Tibial nerve (tissue), 4 donors: ENCODE measurements at regions not wholly inside any gene's neighbourhood (a gene's known extent, or its start where the extent isn't known, plus 50 kb on each side); places are given as distances from the start of the nearest gene placed in this dataset.

Experiments used
- DNase-seq, 2 donors: peaks; one replicate each; pipeline ENCODE4 v3.0.0-alpha.2; 2019; ENCODE audit warnings: low spot score in 2 of 2
- H3K27ac ChIP-seq, 4 donors: fragments of 200-600 bp; sonication (generic) in 3 of 4; one replicate each; pipeline ENCODE4 v1.5.1; 2017 to 2019; ENCODE audit warnings: mild to moderate bottlenecking in 1 of 4
- H3K27me3 ChIP-seq, 2 donors: fragments of 200-600 bp; sonication (generic) in 1 of 2; one replicate each; pipeline versions ENCODE4 v1.5.1 to v1.6.0; 2017 to 2019
- H3K36me3 ChIP-seq, 3 donors: fragments of 200-600 bp; sonication (generic); one replicate each; pipeline ENCODE4 v1.5.1; 2018 to 2019
- H3K4me1 ChIP-seq, 4 donors: fragments of 200-600 bp; sonication (generic) in 3 of 4; one replicate each; pipeline ENCODE4 v1.5.1; 2017 to 2019
- H3K4me3 ChIP-seq, 4 donors: fragments of 200-600 bp; sonication (generic) in 3 of 4; one replicate each; pipeline ENCODE4 v1.5.1; 2017 to 2019; ENCODE audit warnings: mild to moderate bottlenecking in 1 of 4, moderate library complexity in 1 of 4
- H3K9me3 ChIP-seq, 4 donors: fragments of 200-600 bp; sonication (generic) in 3 of 4; one replicate each; pipeline ENCODE4 v1.5.1; 2017 to 2019
- EP300 ChIP-seq, 2 donors: sonication (generic); formaldehyde crosslinking; IDR thresholded peaks; one replicate each; pipeline ENCODE4 v1.6.1; 2017; ENCODE audit warnings: antibody characterized with exemption in 2 of 2, mild to moderate bottlenecking in 1 of 2
- POLR2A ChIP-seq, 2 donors: fragments of 450-650 bp; IDR thresholded peaks; one replicate each; pipeline ENCODE4 v1.6.1; 2017; ENCODE audit warnings: antibody characterized with exemption in 2 of 2, mild to moderate bottlenecking in 2 of 2, moderate library complexity in 2 of 2
- WGBS, 2 donors: methylation state at CpG; one replicate each; pipeline ENCODE4 v1.1.5; 2018; 5-methylcytosine and 5-hydroxymethylcytosine counted together
- TF ChIP-seq, protein P1 (sequence below), 5 experiments: fragments of 200-600 bp in 3 of 5; fragments of 450-650 bp in 2 of 5; sonication (generic) in 3 of 5; IDR thresholded peaks; one replicate each; pipeline ENCODE4 v1.5.1; 2016 to 2019; ENCODE audit warnings: antibody characterized with exemption in 5 of 5, mild to moderate bottlenecking in 3 of 5, moderate library complexity in 2 of 5

- Histone ChIP-seq H3K36me3 (no peaks in the 10 kb centered on the region), H3K4me1 (no peaks in the 10 kb centered on the region), H3K27ac (no peak overlapping the region), H3K4me3 (no peak overlapping the region), H3K27me3 (no peaks in the 10 kb centered on the region), H3K9me3 (no peaks in the 10 kb centered on the region)
- TF ChIP-seq POLR2A (IDR thresholded peaks at IDR 0.05) (no peak), EP300 (IDR thresholded peaks at IDR 0.05) (no peak)
- TF ChIP-seq, protein P1, sequence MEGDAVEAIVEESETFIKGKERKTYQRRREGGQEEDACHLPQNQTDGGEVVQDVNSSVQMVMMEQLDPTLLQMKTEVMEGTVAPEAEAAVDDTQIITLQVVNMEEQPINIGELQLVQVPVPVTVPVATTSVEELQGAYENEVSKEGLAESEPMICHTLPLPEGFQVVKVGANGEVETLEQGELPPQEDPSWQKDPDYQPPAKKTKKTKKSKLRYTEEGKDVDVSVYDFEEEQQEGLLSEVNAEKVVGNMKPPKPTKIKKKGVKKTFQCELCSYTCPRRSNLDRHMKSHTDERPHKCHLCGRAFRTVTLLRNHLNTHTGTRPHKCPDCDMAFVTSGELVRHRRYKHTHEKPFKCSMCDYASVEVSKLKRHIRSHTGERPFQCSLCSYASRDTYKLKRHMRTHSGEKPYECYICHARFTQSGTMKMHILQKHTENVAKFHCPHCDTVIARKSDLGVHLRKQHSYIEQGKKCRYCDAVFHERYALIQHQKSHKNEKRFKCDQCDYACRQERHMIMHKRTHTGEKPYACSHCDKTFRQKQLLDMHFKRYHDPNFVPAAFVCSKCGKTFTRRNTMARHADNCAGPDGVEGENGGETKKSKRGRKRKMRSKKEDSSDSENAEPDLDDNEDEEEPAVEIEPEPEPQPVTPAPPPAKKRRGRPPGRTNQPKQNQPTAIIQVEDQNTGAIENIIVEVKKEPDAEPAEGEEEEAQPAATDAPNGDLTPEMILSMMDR (IDR thresholded peaks at IDR 0.05): no peak
- WGBS, 2 donors: 89 to 95% methylated on average over 6 of the region's 6 CpGs
- DNase-seq: no peak
Measured at GRCh38 chr10:24784923-24785322, 61.2 kb upstream of the ARHGAP21 start.

DNA sequence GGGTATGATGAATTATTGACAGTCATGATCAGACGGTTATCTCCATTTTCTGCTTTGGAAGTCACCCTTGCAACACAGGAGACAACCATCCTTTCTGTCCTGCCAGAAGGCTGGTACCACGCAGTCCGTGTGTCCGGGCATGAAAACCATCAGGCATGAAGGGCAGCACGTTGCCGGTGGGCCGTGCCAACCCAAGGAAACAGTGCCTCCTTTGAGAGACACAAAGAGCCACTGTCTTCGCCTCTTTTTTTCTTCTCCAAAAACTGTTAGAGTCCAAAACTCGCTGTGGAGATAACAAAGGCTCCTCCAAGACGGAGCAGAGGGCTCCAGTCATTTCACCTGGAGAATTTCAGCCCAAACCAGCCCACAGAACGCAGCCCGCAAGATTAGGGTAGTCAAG, 60.4 kb upstream of the ARHGAP21 start:
- 34 to 37% methylated on average over 12 of the region's 12 CpGs for WGBS, 2 donors
- H3K27ac ChIP-seq: no peak overlapping the region
- H3K27me3 ChIP-seq: no peaks in the 10 kb centered on the region
- H3K9me3 ChIP-seq: no peaks in the 10 kb centered on the region
- no peak overlapping the region for H3K4me3 ChIP-seq
- H3K36me3 ChIP-seq: no peaks in the 10 kb centered on the region
- H3K4me1 ChIP-seq: no peaks in the 10 kb centered on the region
- no peak for DNase-seq
- peak in 1 of 2 donors; percentile 55 for TF ChIP-seq EP300 (IDR thresholded peaks at IDR 0.05)
- no peak for TF ChIP-seq POLR2A (IDR thresholded peaks at IDR 0.05)
- TF ChIP-seq, protein P1 (IDR thresholded peaks at IDR 0.05): no peak

GRCh38 chr10:24783504-24783903, 59.8 kb upstream of the ARHGAP21 start:
- no peak overlapping the region for H3K27ac ChIP-seq
- no peaks in the 10 kb centered on the region for H3K9me3 ChIP-seq
- 88 to 96% methylated on average over 4 of the region's 4 CpGs for WGBS, 2 donors
- H3K36me3 ChIP-seq: no peaks in the 10 kb centered on the region
- no peak overlapping the region for H3K4me3 ChIP-seq
- no peaks in the 10 kb centered on the region for H3K4me1 ChIP-seq
- H3K27me3 ChIP-seq: no peaks in the 10 kb centered on the region
- TF ChIP-seq POLR2A (IDR thresholded peaks at IDR 0.05) (no peak), EP300 (IDR thresholded peaks at IDR 0.05) (no peak)
- TF ChIP-seq, protein P1 (IDR thresholded peaks at IDR 0.05): no peak
- DNase-seq: no peak

DNA sequence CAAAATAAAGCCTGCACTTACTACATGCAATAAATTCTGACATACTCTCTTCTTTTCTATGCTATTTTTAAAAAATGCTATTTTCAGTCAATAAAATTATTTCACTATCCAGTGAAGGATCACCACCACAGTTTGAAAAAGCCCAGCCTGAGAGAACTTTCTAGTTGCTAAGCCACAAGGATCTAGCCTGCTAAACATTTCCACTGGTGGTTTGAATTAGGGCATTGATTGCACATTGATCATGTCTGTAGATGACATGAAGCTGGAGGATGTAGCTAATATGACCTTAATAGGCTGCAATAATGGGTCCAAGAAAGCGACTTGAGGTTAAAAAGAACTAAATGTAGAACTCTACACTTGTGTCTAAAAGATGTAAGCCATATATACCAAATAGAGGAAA, 56.0 kb upstream of the ARHGAP21 start:
- Histone ChIP-seq H3K9me3 (no peaks in the 10 kb centered on the region), H3K27ac (no peak overlapping the region), H3K4me1 (no peaks in the 10 kb centered on the region), H3K27me3 (no peaks in the 10 kb centered on the region), H3K36me3 (no peaks in the 10 kb centered on the region), H3K4me3 (no peak overlapping the region)
- no peak for DNase-seq
- TF ChIP-seq, protein P1 (IDR thresholded peaks at IDR 0.05): no peak
- TF ChIP-seq POLR2A (IDR thresholded peaks at IDR 0.05): no peak
- no peak for TF ChIP-seq EP300 (IDR thresholded peaks at IDR 0.05)
- 79 to 88% methylated on average over 1 of the region's 1 CpG for WGBS, 2 donors

DNA sequence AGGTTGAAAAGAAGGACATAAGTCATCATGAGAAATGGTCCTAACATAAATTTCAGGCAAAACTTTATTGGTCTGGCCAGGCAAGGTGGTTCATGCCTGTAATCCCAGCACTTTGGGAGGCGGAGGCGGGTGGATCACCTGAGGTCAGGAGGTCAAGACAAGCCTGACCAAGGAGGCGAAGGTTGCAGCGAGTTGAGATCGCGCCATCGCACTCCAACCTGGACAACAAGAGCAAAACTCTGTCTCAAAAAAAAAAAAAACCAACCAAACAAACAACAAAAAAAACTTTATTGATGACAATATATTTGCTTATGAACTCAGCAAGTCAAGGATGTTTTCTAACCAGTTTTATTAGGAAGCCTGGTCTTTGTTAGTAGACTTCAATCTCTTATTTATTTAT, 54.6 kb upstream of the ARHGAP21 start:
- WGBS, 2 donors: 95 to 98% methylated on average over 7 of the region's 7 CpGs
- Histone ChIP-seq H3K36me3 (no peaks in the 10 kb centered on the region), H3K4me1 (no peaks in the 10 kb centered on the region), H3K27me3 (no peaks in the 10 kb centered on the region), H3K9me3 (no peaks in the 10 kb centered on the region), H3K4me3 (no peak overlapping the region), H3K27ac (no peak overlapping the region)
- no peak for DNase-seq
- TF ChIP-seq, protein P1 (IDR thresholded peaks at IDR 0.05): no peak
- TF ChIP-seq POLR2A (IDR thresholded peaks at IDR 0.05) (no peak), EP300 (IDR thresholded peaks at IDR 0.05) (no peak)
